ENCODE measurements at regions not wholly inside any gene's neighbourhood (a gene's known extent, or its start where the extent isn't known, plus 50 kb on each side); places are given as distances from the start of the nearest gene placed in this dataset.

DNA sequence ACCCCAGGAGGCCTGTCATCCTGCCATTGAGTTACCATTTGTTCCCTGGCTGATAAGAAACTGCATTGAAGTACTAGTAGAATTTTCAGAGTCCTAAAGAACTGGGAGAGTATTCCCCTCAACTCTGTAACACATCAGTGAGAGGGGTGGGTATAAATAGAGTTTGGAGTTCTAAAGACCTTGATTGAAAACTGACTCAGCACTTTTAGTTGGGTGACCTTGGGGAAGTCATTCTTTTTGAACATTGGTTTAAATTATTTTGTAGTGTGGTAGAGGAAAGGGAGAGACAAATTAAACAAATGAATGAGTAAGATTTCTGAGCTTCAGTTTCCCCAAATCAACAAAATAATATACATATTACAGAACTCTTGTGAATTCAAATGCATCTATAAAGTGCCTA, 344.5 kb upstream of the THBS1 start:
- TF ChIP-seq, protein P1, sequence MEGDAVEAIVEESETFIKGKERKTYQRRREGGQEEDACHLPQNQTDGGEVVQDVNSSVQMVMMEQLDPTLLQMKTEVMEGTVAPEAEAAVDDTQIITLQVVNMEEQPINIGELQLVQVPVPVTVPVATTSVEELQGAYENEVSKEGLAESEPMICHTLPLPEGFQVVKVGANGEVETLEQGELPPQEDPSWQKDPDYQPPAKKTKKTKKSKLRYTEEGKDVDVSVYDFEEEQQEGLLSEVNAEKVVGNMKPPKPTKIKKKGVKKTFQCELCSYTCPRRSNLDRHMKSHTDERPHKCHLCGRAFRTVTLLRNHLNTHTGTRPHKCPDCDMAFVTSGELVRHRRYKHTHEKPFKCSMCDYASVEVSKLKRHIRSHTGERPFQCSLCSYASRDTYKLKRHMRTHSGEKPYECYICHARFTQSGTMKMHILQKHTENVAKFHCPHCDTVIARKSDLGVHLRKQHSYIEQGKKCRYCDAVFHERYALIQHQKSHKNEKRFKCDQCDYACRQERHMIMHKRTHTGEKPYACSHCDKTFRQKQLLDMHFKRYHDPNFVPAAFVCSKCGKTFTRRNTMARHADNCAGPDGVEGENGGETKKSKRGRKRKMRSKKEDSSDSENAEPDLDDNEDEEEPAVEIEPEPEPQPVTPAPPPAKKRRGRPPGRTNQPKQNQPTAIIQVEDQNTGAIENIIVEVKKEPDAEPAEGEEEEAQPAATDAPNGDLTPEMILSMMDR (IDR thresholded peaks at IDR 0.05; ENCODE audit: low read depth, low read length) = no peak
- TF ChIP-seq EZH2phosphoT487 (IDR thresholded peaks at IDR 0.05; ENCODE audit: low read depth) = no peak

Data from OCI-LY3 (cell line).